Spleen (tissue), 7 donors: ENCODE measurements at regions not wholly inside any gene's neighbourhood (a gene's known extent, or its start where the extent isn't known, plus 50 kb on each side); places are given as distances from the start of the nearest gene placed in this dataset.

Experiments used
- POLR2A ChIP-seq, 3 donors: fragments of 450-650 bp; IDR thresholded peaks; one replicate each; pipeline ENCODE4 v1.5.1; 2017; ENCODE audit warnings: antibody characterized with exemption in 3 of 3, mild to moderate bottlenecking in 1 of 3
- POLR2AphosphoS5 ChIP-seq, 3 donors: sonication (generic); formaldehyde crosslinking; IDR thresholded peaks; one replicate each; pipeline ENCODE4 v1.5.1; 2017; ENCODE audit warnings: antibody characterized with exemption in 3 of 3
- TF ChIP-seq, protein P1 (sequence below), 11 experiments: fragments of 200-600 bp in 7 of 11; fragments of 450-650 bp in 4 of 11; sonication (generic) in 4 of 11; IDR thresholded peaks in 8 of 11; conservative IDR thresholded peaks in 3 of 11; 1 replicate in 7 of 11; 2 replicates in 4 of 11; pipeline versions ENCODE4 v1.4.0 to v1.8.0; 2016 to 2021; ENCODE audit warnings: antibody characterized with exemption in 11 of 11, inconsistent platforms in 4 of 11, mild to moderate bottlenecking in 1 of 11
- donor health status: DM: no; HTN: no; CAD: no; lungs with moderate emphysema.
- donor health status: DM: no; HTN: no; CAD: no.
- donor health status: DM: no; HTN: no; CAD: no.

GRCh38 chr6:137754366-137754765, 112.7 kb upstream of the TNFAIP3 start:
- TF ChIP-seq POLR2AphosphoS5 (IDR thresholded peaks at IDR 0.05) (no peak), POLR2A (IDR thresholded peaks at IDR 0.05) (no peak)
- TF ChIP-seq, protein P1, sequence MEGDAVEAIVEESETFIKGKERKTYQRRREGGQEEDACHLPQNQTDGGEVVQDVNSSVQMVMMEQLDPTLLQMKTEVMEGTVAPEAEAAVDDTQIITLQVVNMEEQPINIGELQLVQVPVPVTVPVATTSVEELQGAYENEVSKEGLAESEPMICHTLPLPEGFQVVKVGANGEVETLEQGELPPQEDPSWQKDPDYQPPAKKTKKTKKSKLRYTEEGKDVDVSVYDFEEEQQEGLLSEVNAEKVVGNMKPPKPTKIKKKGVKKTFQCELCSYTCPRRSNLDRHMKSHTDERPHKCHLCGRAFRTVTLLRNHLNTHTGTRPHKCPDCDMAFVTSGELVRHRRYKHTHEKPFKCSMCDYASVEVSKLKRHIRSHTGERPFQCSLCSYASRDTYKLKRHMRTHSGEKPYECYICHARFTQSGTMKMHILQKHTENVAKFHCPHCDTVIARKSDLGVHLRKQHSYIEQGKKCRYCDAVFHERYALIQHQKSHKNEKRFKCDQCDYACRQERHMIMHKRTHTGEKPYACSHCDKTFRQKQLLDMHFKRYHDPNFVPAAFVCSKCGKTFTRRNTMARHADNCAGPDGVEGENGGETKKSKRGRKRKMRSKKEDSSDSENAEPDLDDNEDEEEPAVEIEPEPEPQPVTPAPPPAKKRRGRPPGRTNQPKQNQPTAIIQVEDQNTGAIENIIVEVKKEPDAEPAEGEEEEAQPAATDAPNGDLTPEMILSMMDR (IDR thresholded peaks at IDR 0.05 in 8 of 11, conservative IDR thresholded peaks at IDR 0.05 in 3 of 11), result no peak
